CD14-positive monocyte (primary cell): ENCODE measurements at regions not wholly inside any gene's neighbourhood (a gene's known extent, or its start where the extent isn't known, plus 50 kb on each side); places are given as distances from the start of the nearest gene placed in this dataset.

Experiments
- DNase-seq, 3 donors: peaks; one replicate each; pipeline ENCODE4 v3.0.0-alpha.2; 2011 to 2022
- H2AFZ ChIP-seq: 2 replicates; pipeline ENCODE4 v1.6.0; 2012; ENCODE audit warnings: mild to moderate bottlenecking, low read depth, low read length, inconsistent platforms; ENCODE audit not compliant: insufficient read depth, poor library complexity, severe bottlenecking
- H3K27ac ChIP-seq, 2 donors: 1 replicate in 1 of 2; 2 replicates in 1 of 2; pipeline ENCODE4 v1.5.1; 2012 to 2013; ENCODE audit warnings: low read length in 2 of 2, control low read depth in 1 of 2, inconsistent platforms in 1 of 2, low read depth in 1 of 2, mild to moderate bottlenecking in 1 of 2
- H3K27me3 ChIP-seq, 2 donors: one replicate each; pipeline versions ENCODE4 v1.6.0 to v1.6.1; 2011 to 2013; ENCODE audit warnings: low read length in 2 of 2; ENCODE audit not compliant: control insufficient read depth in 2 of 2, insufficient read depth in 2 of 2
- H3K36me3 ChIP-seq, 2 donors: replicated peaks in 1 of 2; 1 replicate in 1 of 2; 2 replicates in 1 of 2; pipeline versions ENCODE4 v1.5.1 to v1.6.1; 2012 to 2013; ENCODE audit warnings: low read length in 2 of 2, control low read depth in 1 of 2, inconsistent platforms in 1 of 2, mild to moderate bottlenecking in 1 of 2; ENCODE audit not compliant: insufficient read depth in 2 of 2, control insufficient read depth in 1 of 2
- H3K4me1 ChIP-seq, 2 donors: 1 replicate in 1 of 2; 2 replicates in 1 of 2; pipeline versions ENCODE4 v1.5.1 to v1.6.1; 2012 to 2013; ENCODE audit warnings: low read length in 2 of 2, control low read depth in 1 of 2, inconsistent platforms in 1 of 2, mild to moderate bottlenecking in 1 of 2, moderate library complexity in 1 of 2; ENCODE audit not compliant: insufficient read depth in 2 of 2, control insufficient read depth in 1 of 2
- H3K4me2 ChIP-seq: replicated peaks from 2 replicates; pipeline ENCODE3; 2012; ENCODE audit warnings: low read length, moderate library complexity, mild to moderate bottlenecking; ENCODE audit not compliant: poor library complexity, severe bottlenecking; ENCODE audit errors: extremely low read depth
- H3K4me3 ChIP-seq, 3 experiments: fragments of 200-600 bp in 1 of 3; sonication (generic) in 1 of 3; replicated peaks in 1 of 3; 1 replicate in 2 of 3; 2 replicates in 1 of 3; pipeline ENCODE4 v1.5.1; 2011 to 2013; ENCODE audit warnings: low read length in 3 of 3, mild to moderate bottlenecking in 3 of 3, control low read depth in 2 of 3, low read depth in 2 of 3, inconsistent platforms in 1 of 3, moderate library complexity in 1 of 3
- H3K79me2 ChIP-seq: 2 replicates; pipeline ENCODE4 v1.6.0; 2012; ENCODE audit warnings: mild to moderate bottlenecking, control low read depth, inconsistent platforms, low read length, moderate library complexity; ENCODE audit not compliant: insufficient read depth
- H3K9ac ChIP-seq: 2 replicates; pipeline ENCODE4 v1.6.0; 2017; ENCODE audit warnings: low read length, mild to moderate bottlenecking; ENCODE audit not compliant: insufficient read depth, poor library complexity, severe bottlenecking
- H3K9me3 ChIP-seq, 2 donors: replicated peaks in 1 of 2; 1 replicate in 1 of 2; 2 replicates in 1 of 2; pipeline versions ENCODE4 v1.5.1 to v1.6.1; 2012 to 2013; ENCODE audit warnings: low read length in 2 of 2, control low read depth in 1 of 2; ENCODE audit not compliant: control insufficient read depth in 1 of 2, insufficient read depth in 1 of 2
- H4K20me1 ChIP-seq: 2 replicates; pipeline ENCODE4 v1.6.0; 2012; ENCODE audit warnings: mild to moderate bottlenecking, low read length, control low read depth, moderate library complexity; ENCODE audit not compliant: insufficient read depth
- H3K27ac Mint-ChIP-seq, 7 donors: one replicate each; pipeline ENCODE4 v1.8.0; 2020; ENCODE audit warnings: mild to moderate bottlenecking in 7 of 7, mixed read lengths in 7 of 7, moderate library complexity in 6 of 7, inconsistent platforms in 2 of 7
- H3K27me3 Mint-ChIP-seq, 3 donors: one replicate each; pipeline ENCODE4 v1.8.0; 2021 to 2022; ENCODE audit warnings: low read depth in 3 of 3, mild to moderate bottlenecking in 3 of 3, mixed read lengths in 3 of 3, moderate library complexity in 3 of 3, inconsistent platforms in 1 of 3
- H3K36me3 Mint-ChIP-seq, 2 donors: one replicate each; pipeline ENCODE4 v1.8.0; 2020; ENCODE audit warnings: mixed read lengths in 2 of 2, inconsistent platforms in 1 of 2, mild to moderate bottlenecking in 1 of 2
- H3K4me1 Mint-ChIP-seq: one replicate; pipeline ENCODE4 v1.8.0; 2020; ENCODE audit warnings: mild to moderate bottlenecking, mixed read lengths
- H3K4me3 Mint-ChIP-seq, 2 donors: one replicate each; pipeline ENCODE4 v1.8.0; 2020; ENCODE audit warnings: mild to moderate bottlenecking in 2 of 2, mixed read lengths in 2 of 2, moderate library complexity in 1 of 2
- H3K9me3 Mint-ChIP-seq, 7 donors: one replicate each; pipeline ENCODE4 v1.8.0; 2020 to 2022; ENCODE audit warnings: mixed read lengths in 7 of 7, mild to moderate bottlenecking in 6 of 7, moderate library complexity in 6 of 7, inconsistent platforms in 2 of 7
- CTCF ChIP-seq: fragments of 200-600 bp; IDR thresholded peaks from one replicate; pipeline ENCODE4 v1.8.0; 2022; ENCODE audit warnings: antibody characterized with exemption, mild to moderate bottlenecking
- WGBS: methylation state at CpG from one replicate; pipeline ENCODE4 v1.1.5; 2013; ENCODE audit warnings: missing lambda C conversion rate; ENCODE audit not compliant: insufficient coverage; 5-methylcytosine and 5-hydroxymethylcytosine counted together
- intact Hi-C, 2 donors: fragments of 100-400 bp; cut with micrococcal nuclease; formaldehyde crosslinking; loops; one replicate each; pipeline versions ENCODE4 v1.15.0 to v1.15.1; 2023

GRCh38 chr3:153038779-153039178 lies 123.2 kb upstream of the RAP2B start:
- intact Hi-C loops = no loop called here
- H3K9me3 Mint-ChIP-seq = peaks cover 0 to 1% (median 0%) of the 10 kb centered on the region in 7 donors

GRCh38 chr3:153041181-153041580 lies 120.8 kb upstream of the RAP2B start:
- H3K4me2 ChIP-seq = no peak overlapping the region
- no peak overlapping the region for H3K27ac ChIP-seq
- intact Hi-C loops = loop anchor here (5.0 to 10.0 kb wide), 4 partner anchors 96 to 726 kb away; no protein-coding TSS in a partner anchor
- no peak overlapping the region for H3K27ac Mint-ChIP-seq
- TF ChIP-seq CTCF = no peak
- no peaks in the 10 kb centered on the region for H3K79me2 ChIP-seq
- H3K27me3 ChIP-seq = no peaks in the 10 kb centered on the region
- DNase-seq = no peak
- H3K4me3 ChIP-seq = no peak overlapping the region
- WGBS = no CpG with 5 or more reads among the region's 2 CpGs
- H3K4me1 ChIP-seq = peaks cover 17 to 23% of the 10 kb centered on the region in 2 donors
- H3K9me3 Mint-ChIP-seq = peaks cover 0 to 1% (median 0%) of the 10 kb centered on the region in 7 donors
- H3K36me3 Mint-ChIP-seq = no peaks in the 10 kb centered on the region
- no peak overlapping the region for H2AFZ ChIP-seq
- no peaks in the 10 kb centered on the region for H3K27me3 Mint-ChIP-seq
- no peak overlapping the region for H3K9ac ChIP-seq
- H3K36me3 ChIP-seq = no peaks in the 10 kb centered on the region
- no peak overlapping the region for H3K4me3 Mint-ChIP-seq
- no peaks in the 10 kb centered on the region for H3K9me3 ChIP-seq
- peaks cover 24% of the 10 kb centered on the region for H3K4me1 Mint-ChIP-seq
- H4K20me1 ChIP-seq = no peaks in the 10 kb centered on the region

More at GRCh38 chr3:153038779-153039178, 123.2 kb upstream of the RAP2B start:
- Histone ChIP-seq H2AFZ (no peak overlapping the region), H3K79me2 (no peaks in the 10 kb centered on the region), H3K4me3 (no peak overlapping the region), H3K4me2 (no peak overlapping the region), H3K27ac (no peak overlapping the region), H3K9ac (no peak overlapping the region), H3K36me3 (no peaks in the 10 kb centered on the region), H3K4me1 (peaks cover 6 to 7% of the 10 kb centered on the region in 2 donors), H3K27me3 (no peaks in the 10 kb centered on the region), H4K20me1 (no peaks in the 10 kb centered on the region), H3K9me3 (no peaks in the 10 kb centered on the region)
- no peak overlapping the region for H3K4me3 Mint-ChIP-seq
- H3K27ac Mint-ChIP-seq = peak overlapping the region in 1 of 7 donors; percentile 1
- WGBS = 79% methylated on average over 2 of the region's 9 CpGs
- no peak for TF ChIP-seq CTCF
- peaks cover 12% of the 10 kb centered on the region for H3K4me1 Mint-ChIP-seq
- DNase-seq = no peak
- H3K36me3 Mint-ChIP-seq = no peaks in the 10 kb centered on the region
- H3K27me3 Mint-ChIP-seq = no peaks in the 10 kb centered on the region
